Prostate gland (tissue), 2 donors: ENCODE measurements at regions not wholly inside any gene's neighbourhood (a gene's known extent, or its start where the extent isn't known, plus 50 kb on each side); places are given as distances from the start of the nearest gene placed in this dataset.
"Not testable (repeated sequence)": the region's sequence is repeated elsewhere in the genome, so short reads cannot be mapped to it uniquely, and the experiment has no call there.

Experiments
- DNase-seq: peaks from one replicate; pipeline ENCODE4 v3.0.0-alpha.2; 2019; ENCODE audit warnings: low spot score
- H3K27ac ChIP-seq, 2 donors: fragments of 200-600 bp; sonication (generic); 2 replicates each; pipeline ENCODE4 v1.5.1; 2017 to 2019
- H3K27me3 ChIP-seq: fragments of 200-600 bp; sonication (generic); replicated peaks from 2 replicates; pipeline ENCODE4 v1.5.1; 2019; ENCODE audit not compliant: insufficient read depth
- H3K36me3 ChIP-seq, 2 donors: fragments of 200-600 bp; sonication (generic); 1 replicate in 1 of 2; 2 replicates in 1 of 2; pipeline versions ENCODE4 v1.5.1 to v1.8.1; 2017 to 2019
- H3K4me1 ChIP-seq: fragments of 200-600 bp; sonication (generic); replicated peaks from 2 replicates; pipeline ENCODE4 v1.5.1; 2019
- H3K4me3 ChIP-seq, 2 donors: fragments of 200-600 bp; sonication (generic); 2 replicates each; pipeline ENCODE4 v1.5.1; 2017 to 2019
- H3K9me3 ChIP-seq: fragments of 200-600 bp; sonication (generic); 2 replicates; pipeline ENCODE4 v1.5.1; 2017
- POLR2A ChIP-seq: fragments of 450-650 bp; IDR thresholded peaks from one replicate; pipeline ENCODE4 v1.6.1; 2016; ENCODE audit warnings: antibody characterized with exemption, mild to moderate bottlenecking
- POLR2AphosphoS5 ChIP-seq: sonication (generic); formaldehyde crosslinking; IDR thresholded peaks from one replicate; pipeline ENCODE4 v1.6.1; 2017; ENCODE audit warnings: antibody characterized with exemption
- WGBS: methylation state at CpG from one replicate; pipeline ENCODE4 v1.1.5; 2018; 5-methylcytosine and 5-hydroxymethylcytosine counted together
- intact Hi-C: fragments of 100-400 bp; cut with DNase I; formaldehyde crosslinking; loops from one replicate; pipeline ENCODE4 v1.14.2; 2022
- TF ChIP-seq, protein P1 (sequence below), 4 experiments: fragments of 200-600 bp in 2 of 4; fragments of 450-650 bp in 2 of 4; sonication (generic) in 2 of 4; IDR thresholded peaks; 1 replicate in 3 of 4; 2 replicates in 1 of 4; pipeline ENCODE4 v1.5.1; 2016 to 2019; ENCODE audit warnings: antibody characterized with exemption in 4 of 4, mild to moderate bottlenecking in 2 of 4, moderate library complexity in 2 of 4

GRCh38 chr2:146979746-146980145 lies 865.1 kb upstream of the ACVR2A start:
- no peak for TF ChIP-seq POLR2A
- TF ChIP-seq, protein P1, sequence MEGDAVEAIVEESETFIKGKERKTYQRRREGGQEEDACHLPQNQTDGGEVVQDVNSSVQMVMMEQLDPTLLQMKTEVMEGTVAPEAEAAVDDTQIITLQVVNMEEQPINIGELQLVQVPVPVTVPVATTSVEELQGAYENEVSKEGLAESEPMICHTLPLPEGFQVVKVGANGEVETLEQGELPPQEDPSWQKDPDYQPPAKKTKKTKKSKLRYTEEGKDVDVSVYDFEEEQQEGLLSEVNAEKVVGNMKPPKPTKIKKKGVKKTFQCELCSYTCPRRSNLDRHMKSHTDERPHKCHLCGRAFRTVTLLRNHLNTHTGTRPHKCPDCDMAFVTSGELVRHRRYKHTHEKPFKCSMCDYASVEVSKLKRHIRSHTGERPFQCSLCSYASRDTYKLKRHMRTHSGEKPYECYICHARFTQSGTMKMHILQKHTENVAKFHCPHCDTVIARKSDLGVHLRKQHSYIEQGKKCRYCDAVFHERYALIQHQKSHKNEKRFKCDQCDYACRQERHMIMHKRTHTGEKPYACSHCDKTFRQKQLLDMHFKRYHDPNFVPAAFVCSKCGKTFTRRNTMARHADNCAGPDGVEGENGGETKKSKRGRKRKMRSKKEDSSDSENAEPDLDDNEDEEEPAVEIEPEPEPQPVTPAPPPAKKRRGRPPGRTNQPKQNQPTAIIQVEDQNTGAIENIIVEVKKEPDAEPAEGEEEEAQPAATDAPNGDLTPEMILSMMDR (IDR thresholded peaks at IDR 0.05) = no peak
- no peak for TF ChIP-seq POLR2AphosphoS5
- Histone ChIP-seq H3K27ac (no peak overlapping the region), H3K36me3 (no peaks in the 10 kb centered on the region)

DNA sequence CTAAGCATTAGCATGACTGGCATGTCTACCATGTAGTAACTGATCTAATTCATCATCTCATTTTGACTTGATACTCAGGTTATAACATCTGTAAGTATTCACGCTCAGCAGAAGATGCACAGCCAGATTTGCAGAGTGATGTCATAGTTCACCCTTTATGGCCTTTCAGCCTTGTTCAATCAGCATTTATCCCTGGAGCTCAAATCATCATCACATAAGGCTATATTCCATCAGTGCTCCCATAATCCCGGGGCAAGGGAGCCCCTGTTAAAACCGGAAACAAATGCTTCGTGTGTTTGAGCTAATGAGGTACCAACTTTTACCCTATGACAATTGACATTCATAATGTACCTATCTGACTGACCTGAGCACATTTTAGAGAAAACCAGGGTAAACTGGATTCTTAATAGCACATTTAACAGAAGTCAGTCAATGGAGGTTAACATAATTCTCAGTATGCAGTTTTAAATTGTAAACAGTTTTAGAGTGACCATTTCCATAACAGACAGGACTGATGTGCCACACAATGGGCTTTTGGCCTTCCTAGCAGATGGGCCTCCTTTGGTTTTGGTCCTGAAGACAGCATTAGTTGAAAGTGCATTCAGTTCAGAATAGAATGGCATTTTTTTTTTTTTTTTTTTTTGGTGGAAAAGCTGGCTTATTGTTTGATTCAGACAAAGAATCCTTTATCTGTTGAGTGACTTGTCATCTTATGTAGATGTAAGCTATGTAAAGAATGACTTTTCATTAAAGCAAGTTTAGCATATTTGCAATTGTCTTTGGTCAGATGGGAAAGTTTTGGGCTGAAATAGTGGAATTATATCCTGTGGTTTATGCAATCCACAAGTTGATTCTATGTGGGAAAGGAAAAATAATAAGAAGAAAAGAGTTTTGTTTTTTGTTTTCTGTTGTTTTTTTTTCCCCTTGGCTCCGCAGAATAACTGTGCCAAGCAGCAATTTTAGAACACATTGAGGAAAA lies 866.0 kb upstream of the ACVR2A start:
- 93% methylated on average over 5 of the region's 5 CpGs for WGBS
- no peaks in the 10 kb centered on the region for H3K9me3 ChIP-seq
- no peak overlapping the region for H3K4me3 ChIP-seq
- H3K27me3 ChIP-seq = no peaks in the 10 kb centered on the region
- no peak for DNase-seq
- no peaks in the 10 kb centered on the region for H3K36me3 ChIP-seq
- H3K27ac ChIP-seq = no peak overlapping the region
- intact Hi-C loops = no loop called here
- TF ChIP-seq POLR2AphosphoS5 = no peak
- TF ChIP-seq POLR2A = no peak
- TF ChIP-seq, protein P1 (IDR thresholded peaks at IDR 0.05) = no peak
- no peaks in the 10 kb centered on the region for H3K4me1 ChIP-seq

More at GRCh38 chr2:146979746-146980145, 865.1 kb upstream of the ACVR2A start:
- Histone ChIP-seq H3K27me3 (no peaks in the 10 kb centered on the region), H3K4me3 (no peak overlapping the region), H3K4me1 (no peaks in the 10 kb centered on the region), H3K9me3 (no peaks in the 10 kb centered on the region)
- intact Hi-C loops = no loop called here
- DNase-seq = no peak

DNA sequence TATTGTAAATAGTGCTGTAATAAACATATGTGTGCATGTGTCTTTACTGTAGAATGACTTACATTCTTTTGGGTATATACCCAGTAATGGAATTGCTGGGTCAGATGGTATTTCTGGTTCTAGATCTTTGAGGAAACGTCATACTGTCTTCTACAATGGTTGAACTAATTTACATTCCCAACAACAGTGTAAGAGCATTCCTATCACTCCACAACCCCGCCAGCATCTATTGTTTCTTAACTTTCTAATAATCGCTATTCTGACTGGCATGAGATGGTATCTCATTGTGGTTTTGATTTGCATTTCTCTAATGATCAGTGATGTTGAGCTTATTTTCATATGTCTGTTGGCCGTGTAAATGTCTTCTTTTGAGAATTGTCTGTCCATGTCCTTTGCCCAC lies 873.8 kb upstream of the ACVR2A start:
- 82% methylated on average over 4 of the region's 4 CpGs for WGBS
- H3K36me3 ChIP-seq, DNase-seq, H3K27me3 ChIP-seq, intact Hi-C loops, H3K27ac ChIP-seq, H3K9me3 ChIP-seq, H3K4me1 ChIP-seq, H3K4me3 ChIP-seq: not testable (repeated sequence)

DNA sequence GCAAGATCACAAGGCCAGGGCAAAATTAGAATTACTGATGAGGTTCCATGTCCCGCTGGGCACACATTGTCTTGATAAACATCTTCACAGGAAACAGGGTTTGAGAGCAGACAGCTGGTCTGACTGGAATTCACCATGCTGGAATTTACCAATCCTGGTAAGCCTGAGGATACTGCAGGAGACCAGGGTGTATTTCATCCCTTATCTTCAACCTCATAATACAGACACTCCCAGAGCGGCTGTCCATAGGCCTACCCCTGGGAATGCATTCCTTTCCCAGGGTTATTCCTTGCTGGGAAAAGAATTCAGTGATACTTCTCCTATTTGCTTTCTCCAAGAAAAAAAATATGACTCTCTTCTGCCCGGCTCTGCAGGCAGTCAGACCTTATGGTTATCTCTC lies 875.1 kb upstream of the ACVR2A start:
- intact Hi-C loops, H3K9me3 ChIP-seq, H3K4me3 ChIP-seq, H3K27ac ChIP-seq, H3K4me1 ChIP-seq, H3K36me3 ChIP-seq, H3K27me3 ChIP-seq, DNase-seq: not testable (repeated sequence)
- WGBS = 89% methylated on average over 3 of the region's 3 CpGs

DNA sequence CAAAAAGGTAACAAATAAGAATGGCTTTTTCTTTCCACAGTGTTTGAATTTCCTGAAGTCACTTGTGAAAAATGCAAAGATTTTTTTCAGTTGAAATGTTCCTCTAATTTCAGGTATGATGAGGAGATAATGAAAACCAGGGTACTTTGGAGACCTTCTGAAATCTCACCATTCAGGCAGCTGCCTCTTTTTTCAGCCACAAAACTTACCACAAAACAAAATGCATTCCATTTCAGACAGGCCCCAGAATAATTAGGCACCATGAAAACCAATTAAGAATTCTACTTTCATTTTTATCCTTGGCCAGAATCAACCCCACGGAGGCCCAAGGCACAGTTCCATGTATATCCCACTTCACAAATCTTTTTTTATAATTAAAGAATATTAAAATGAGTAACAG lies 880.3 kb upstream of the ACVR2A start:
- 86% methylated on average over 1 of the region's 1 CpG for WGBS
- DNase-seq = no peak
- H3K27me3 ChIP-seq = no peaks in the 10 kb centered on the region
- no peaks in the 10 kb centered on the region for H3K36me3 ChIP-seq
- H3K4me3 ChIP-seq = no peak overlapping the region
- H3K9me3 ChIP-seq = no peaks in the 10 kb centered on the region
- intact Hi-C loops = no loop called here
- no peaks in the 10 kb centered on the region for H3K4me1 ChIP-seq
- no peak overlapping the region for H3K27ac ChIP-seq
- TF ChIP-seq POLR2AphosphoS5 = no peak
- TF ChIP-seq, protein P1 (IDR thresholded peaks at IDR 0.05) = no peak
- TF ChIP-seq POLR2A = no peak

DNA sequence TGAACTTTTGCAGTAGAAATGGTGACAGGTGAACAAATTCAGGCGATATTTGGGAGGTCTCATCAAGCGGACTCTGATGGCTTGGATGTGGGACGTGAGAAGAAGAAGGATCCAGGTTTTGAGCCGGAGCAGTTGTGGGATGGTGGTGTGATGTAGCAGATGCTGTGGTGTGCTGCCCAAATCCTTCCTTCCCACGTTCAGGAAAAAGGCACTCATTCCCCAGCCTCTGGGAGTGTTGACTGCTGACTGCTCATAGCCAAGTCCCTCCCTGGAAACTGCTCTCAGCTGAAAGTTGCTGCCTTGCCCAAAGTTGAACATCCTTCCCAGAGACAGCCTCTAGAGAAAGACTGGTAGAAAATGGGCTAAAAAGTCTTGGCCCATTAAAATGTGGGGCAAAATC lies 890.3 kb upstream of the ACVR2A start:
- no peaks in the 10 kb centered on the region for H3K27me3 ChIP-seq
- no peak for TF ChIP-seq POLR2A
- no peaks in the 10 kb centered on the region for H3K9me3 ChIP-seq
- H3K27ac ChIP-seq = no peak overlapping the region
- WGBS = 90% methylated on average over 5 of the region's 5 CpGs
- no peak overlapping the region for H3K4me3 ChIP-seq
- intact Hi-C loops = no loop called here
- H3K36me3 ChIP-seq = no peaks in the 10 kb centered on the region
- DNase-seq = no peak
- no peaks in the 10 kb centered on the region for H3K4me1 ChIP-seq
